HG03575 (cell line): ENCODE measurements at regions not wholly inside any gene's neighbourhood (a gene's known extent, or its start where the extent isn't known, plus 50 kb on each side); places are given as distances from the start of the nearest gene placed in this dataset.

Experiments used
- ATAC-seq: cut with Tn5 transposase; IDR thresholded peaks from one replicate; pipeline ENCODE4 v1.9.1; 2021; ENCODE audit not compliant: unreplicated experiment, insufficient number of reproducible peaks, low FRiP score; ENCODE audit errors: extremely low read depth

- no peak for ATAC-seq
Measured at GRCh38 chr22:49072996-49073645, 754.6 kb downstream of the BRD1 start.

DNA sequence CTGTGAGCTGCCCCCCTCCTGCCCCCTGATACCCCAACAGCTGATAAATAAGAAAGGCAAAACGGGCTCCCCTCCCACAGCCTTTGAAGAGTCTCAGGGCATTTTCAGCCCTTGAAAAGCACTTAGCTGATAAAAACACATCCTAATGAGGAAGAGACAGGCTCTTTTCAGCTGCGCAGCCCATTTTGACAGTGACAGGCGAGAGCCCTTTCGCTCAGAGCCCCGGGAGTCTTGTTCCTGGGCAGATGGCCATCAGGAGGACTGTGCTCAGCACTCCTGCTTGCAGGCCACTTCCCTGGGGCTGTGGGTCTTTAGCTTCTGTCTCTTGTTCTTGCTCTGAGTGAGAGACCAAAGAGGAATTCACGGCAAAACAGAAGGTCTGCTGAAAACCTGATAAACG lies 757.2 kb downstream of the BRD1 start:
- ATAC-seq, result no peak

- no peak for ATAC-seq
Measured at GRCh38 chr22:49068861-49069500, 758.7 kb downstream of the BRD1 start.

GRCh38 chr22:49067504-49067903 lies 760.2 kb downstream of the BRD1 start:
- no peak for ATAC-seq

- ATAC-seq, result no peak
Measured at GRCh38 chr22:49066619-49067018, 761.1 kb downstream of the BRD1 start.

- no peak for ATAC-seq
Measured at GRCh38 chr22:49064836-49065235, 762.8 kb downstream of the BRD1 start.

DNA sequence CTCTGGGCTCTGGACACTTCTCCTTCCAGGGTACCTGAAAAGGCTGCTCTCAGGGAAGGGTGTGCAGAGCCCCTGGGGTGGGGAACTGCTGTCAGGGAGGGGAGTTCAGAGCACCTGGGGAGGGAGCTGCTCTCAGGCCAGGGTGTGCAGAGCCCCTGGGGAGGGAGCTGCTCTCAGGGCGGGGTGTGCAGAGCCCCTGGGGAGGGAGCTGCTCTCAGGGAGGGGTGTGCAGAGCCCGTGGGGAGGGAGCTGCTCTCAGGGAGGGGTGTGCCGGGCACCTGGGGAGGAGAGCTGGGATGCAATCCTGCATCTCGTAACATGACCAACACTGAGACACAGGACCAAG lies 764.2 kb downstream of the BRD1 start:
- ATAC-seq, result no peak

DNA sequence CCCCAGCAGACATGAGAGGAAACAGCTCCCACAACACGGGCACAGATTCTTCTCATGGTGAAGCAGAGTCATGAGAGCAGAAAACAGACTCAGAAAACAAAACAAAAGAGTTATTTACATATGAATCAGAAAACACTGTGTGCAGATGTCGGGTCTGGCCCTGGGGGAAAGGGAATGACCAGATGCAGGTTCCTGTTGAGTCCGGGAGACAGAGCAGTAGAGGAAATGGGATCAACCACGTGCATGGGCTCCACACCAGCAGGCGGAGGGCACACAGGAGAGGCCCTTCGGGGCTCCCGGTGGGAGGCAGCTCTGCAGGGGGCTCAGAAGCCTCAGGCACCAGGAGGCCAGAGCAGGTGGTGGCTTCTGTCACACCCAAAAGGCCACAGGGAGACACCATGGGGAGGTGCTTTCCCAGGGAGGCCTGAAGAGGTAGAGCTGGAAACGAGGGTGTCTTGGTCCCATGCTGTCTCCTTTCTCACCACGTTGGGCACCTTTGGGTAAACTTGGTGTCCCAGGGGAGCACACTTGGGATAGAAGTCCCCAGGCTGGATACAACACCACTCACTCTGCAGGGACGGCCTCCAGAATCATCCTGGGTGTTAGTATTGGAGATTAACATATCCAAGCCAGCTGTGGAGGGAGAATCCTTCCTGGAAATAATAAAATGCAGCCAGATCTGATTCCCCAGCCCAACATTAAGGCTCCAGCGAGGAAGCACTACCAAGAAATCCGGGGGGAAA lies 764.7 kb downstream of the BRD1 start:
- ATAC-seq, result no peak

DNA sequence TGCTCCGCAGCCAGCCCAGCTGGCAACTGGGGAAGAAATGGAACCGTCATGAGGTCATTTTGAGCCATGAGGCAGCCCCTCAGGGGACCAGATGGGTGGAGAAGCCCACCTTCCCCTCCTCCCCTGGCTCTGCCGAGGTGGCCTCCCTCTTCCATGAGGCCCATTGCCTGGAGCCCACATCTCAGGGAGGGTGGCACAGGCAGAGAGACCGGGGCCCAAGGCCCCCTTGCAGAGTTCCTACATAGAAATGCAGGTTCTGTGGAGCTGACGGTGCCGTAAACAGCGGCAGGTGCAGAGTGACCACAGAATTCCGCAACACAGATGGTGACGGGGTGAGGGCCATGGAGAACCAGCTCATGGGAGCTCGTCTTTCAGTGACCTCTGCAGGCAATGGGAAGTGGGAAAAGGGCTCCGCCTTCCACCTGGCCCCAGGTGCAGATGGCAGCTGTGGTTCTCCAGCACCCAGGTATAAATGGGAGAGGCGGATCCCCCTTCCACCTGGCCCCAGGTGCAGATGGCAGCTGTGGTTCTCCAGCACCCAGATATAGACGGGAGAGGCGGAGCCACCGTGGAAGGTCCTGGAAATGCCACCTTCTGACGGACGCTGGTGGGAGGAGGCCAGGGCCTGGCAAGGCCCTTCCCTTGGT lies 765.4 kb downstream of the BRD1 start:
- no peak for ATAC-seq

GRCh38 chr22:49057910-49058309 lies 769.8 kb downstream of the BRD1 start:
- no peak for ATAC-seq

GRCh38 chr22:49056301-49056700 lies 771.4 kb downstream of the BRD1 start:
- no peak for ATAC-seq

DNA sequence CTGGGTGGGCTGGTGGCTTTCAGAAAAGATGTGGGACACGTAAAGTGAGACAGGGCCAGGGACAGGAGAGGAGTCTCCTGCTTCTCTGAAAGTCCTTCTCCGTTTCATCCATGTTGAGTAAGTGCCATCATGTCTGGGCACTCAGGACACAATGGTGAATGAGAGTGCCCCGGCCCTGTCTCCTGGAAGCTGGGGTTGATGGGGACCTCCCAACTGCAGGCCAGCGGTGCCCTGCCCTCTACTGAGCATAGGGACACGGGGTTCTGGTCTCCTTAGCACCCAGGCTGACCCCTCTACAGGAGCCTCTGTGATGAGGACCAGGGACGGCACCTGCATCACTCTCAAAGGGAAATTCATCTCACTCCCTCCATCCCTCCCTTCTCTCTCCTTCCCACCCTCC lies 772.3 kb downstream of the BRD1 start:
- no peak for ATAC-seq

- ATAC-seq, result no peak
Measured at GRCh38 chr22:49053578-49053977, 774.1 kb downstream of the BRD1 start.

DNA sequence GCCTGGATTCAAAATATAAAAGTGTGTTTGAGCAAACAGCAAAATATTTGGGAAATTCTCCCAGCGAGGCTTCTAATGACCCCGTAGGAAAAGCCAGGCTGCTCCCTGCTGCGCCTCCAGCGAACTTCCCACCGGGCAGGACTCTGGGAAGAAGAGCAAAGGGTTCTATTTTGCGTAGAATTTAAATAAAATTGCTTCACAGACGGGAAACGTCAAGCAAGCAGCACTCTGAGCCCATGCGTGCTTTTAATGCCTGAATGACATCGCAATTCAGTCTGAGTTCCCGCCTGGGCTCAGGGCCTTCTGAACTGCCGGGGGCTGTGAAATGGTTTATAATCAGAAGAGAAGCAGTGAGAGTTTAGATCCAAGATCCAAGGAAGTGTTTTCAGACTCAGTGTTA lies 775.1 kb downstream of the BRD1 start:
- ATAC-seq, result no peak

DNA sequence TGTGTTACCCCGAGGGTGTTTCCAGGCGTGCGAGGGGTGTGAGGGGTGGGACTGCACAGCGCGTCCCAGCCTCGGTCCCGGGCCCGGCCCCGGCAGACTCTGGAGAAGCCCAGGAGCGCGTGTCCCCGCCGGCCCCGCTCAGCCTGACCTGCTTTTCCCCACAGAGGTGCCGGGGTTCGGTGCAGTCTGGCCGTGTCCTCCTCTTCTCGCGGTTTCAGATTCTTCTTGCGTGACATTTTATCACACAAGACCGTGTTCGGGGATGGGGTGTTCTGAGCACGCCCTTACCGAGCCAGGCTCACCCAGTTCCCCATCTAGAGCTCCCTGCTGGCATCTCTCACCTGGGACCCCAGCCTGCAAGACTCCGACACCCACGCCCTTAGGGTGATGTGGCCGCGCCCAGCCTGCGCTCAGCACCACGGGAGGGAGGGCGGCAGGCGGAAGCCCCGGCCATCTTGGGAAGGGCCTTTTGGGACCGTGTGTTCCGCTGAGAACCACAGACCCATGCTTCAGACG lies 775.6 kb downstream of the BRD1 start:
- ATAC-seq, result no peak

DNA sequence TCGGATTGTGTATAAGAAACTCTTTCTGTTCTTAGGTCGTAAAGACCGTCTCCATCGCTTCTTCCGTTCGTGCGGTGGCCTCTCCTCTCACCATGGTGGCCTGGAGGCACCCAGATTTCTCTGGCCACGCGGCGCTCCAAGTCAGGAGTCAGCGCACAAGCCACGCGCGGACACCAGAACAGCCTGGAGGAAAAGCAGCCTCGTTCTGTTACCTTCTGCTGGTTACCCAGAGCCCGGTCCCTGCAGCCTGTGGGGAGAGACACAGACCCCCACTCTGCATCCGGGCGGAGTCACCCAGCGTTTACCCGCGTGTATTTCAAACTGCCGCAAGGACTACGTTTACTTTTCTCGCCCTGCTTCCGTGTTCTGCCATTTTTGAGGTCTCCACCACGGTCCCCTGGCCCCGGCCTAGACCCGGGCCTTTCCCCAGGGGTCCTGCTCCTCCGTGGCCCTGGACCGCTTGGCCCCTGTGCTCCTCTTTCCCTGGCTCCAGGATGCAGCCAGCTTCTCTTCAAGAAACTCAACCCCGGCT lies 776.1 kb downstream of the BRD1 start:
- no peak for ATAC-seq

DNA sequence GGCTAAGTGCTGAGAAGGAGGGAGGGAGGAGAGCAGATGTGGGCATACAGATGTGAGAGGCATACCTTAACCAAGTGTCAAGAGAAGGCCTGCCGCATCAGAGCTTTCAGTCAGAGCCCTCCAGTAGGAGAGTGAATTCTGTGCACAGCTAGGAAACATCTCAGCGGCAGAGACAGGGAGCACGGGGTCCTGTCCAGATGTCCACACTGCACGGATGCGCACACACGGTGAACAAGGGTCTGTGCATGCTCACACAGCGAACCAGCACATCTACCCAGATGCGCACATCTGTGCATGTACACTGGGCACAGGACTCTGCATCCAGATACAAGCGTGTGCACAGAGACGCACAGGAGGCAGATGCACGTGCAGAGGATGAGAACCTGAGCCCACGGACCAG lies 778.0 kb downstream of the BRD1 start:
- ATAC-seq, result no peak

DNA sequence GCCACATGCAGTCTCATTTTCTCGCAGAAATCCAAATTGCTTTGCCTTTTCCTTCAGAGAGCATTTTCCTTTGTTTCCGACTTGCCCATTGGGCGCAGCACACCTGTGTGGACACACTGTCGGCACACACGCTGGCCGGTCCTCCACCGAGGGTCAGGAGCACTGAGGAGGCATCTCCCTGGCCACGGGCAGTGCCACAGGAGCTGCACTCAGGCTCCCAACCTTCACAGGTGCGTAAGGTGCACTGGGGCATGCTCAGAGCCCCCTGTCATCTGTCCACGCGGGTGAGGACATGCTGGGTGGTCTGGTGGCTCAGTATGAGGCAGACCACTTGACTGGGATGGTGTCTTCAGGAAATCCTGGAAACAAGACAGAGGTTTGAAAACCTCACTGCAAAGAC lies 779.1 kb downstream of the BRD1 start:
- no peak for ATAC-seq

- no peak for ATAC-seq
Measured at GRCh38 chr22:49047447-49047846, 780.2 kb downstream of the BRD1 start.
